H1 (cell line): ENCODE measurements at regions not wholly inside any gene's neighbourhood (a gene's known extent, or its start where the extent isn't known, plus 50 kb on each side); places are given as distances from the start of the nearest gene placed in this dataset.

Experiments used
- CTCF ChIA-PET: fragments of 300-600 bp; sonication (Branson Sonifier 250); formaldehyde crosslinking; loops from one replicate; lab custom pipeline; 2021; ENCODE audit not compliant: partially characterized antibody; lab: Charles Lee
- POLR2A ChIA-PET: fragments of 300-600 bp; sonication (Branson Sonifier 250); formaldehyde crosslinking; loops from one replicate; lab custom pipeline; 2021; ENCODE audit warnings: inconsistent platforms; ENCODE audit not compliant: partially characterized antibody; lab: Charles Lee
- DNase-seq, 2 experiments: peaks; one replicate each; pipeline versions ENCODE4 v3.0.0 to v3.0.0-alpha.2; 2010 to 2022; ENCODE audit warnings: low spot score in 2 of 2, low read depth in 1 of 2, mixed read lengths in 1 of 2
- FAIRE-seq: peaks from 2 replicates; lab custom pipeline; 2011; peaks lifted over from hg19 to GRCh38; lab: Jason Lieb, UNC
- H2AFZ ChIP-seq: 2 replicates; pipeline ENCODE4 v1.8.1; 2012; ENCODE audit warnings: low read length, inconsistent platforms
- H2AK5ac ChIP-seq: 2 replicates; pipeline ENCODE4 v1.6.1; 2013; ENCODE audit warnings: low read depth, low read length
- H2BK120ac ChIP-seq: replicated peaks from 2 replicates; pipeline ENCODE3; 2013; ENCODE audit warnings: low read depth, low read length, inconsistent platforms
- H2BK12ac ChIP-seq: 2 replicates; pipeline ENCODE4 v1.6.1; 2013; ENCODE audit warnings: low read depth, low read length
- H2BK15ac ChIP-seq: 2 replicates; pipeline ENCODE4 v1.6.1; 2013; ENCODE audit warnings: low read length
- H2BK20ac ChIP-seq: 2 replicates; pipeline ENCODE4 v1.6.1; 2013; ENCODE audit warnings: low read length
- H2BK5ac ChIP-seq: 2 replicates; pipeline ENCODE4 v1.6.1; 2013; ENCODE audit warnings: low read depth, low read length
- H3K14ac ChIP-seq: 2 replicates; pipeline ENCODE4 v1.6.1; 2013; ENCODE audit warnings: inconsistent platforms; ENCODE audit not compliant: insufficient read length
- H3K18ac ChIP-seq: 2 replicates; pipeline ENCODE4 v1.6.1; 2013; ENCODE audit warnings: low read length; ENCODE audit errors: extremely low read depth
- H3K23ac ChIP-seq: 2 replicates; pipeline ENCODE4 v1.6.1; 2013; ENCODE audit warnings: inconsistent platforms; ENCODE audit not compliant: insufficient read length
- H3K23me2 ChIP-seq: 2 replicates; pipeline ENCODE4 v1.6.1; 2013; ENCODE audit warnings: low read depth, low read length
- H3K27ac ChIP-seq: 2 replicates; pipeline ENCODE4 v1.6.1; 2011; ENCODE audit warnings: low read depth, low read length, inconsistent platforms
- H3K27me3 ChIP-seq, 4 experiments: replicated peaks in 1 of 4; 1 replicate in 1 of 4; 2 replicates in 3 of 4; pipeline versions ENCODE4 v1.6.1 to v1.8.1; 2011 to 2013; ENCODE audit warnings: low read length in 3 of 4, mild to moderate bottlenecking in 3 of 4, inconsistent platforms in 2 of 4, mixed read lengths in 2 of 4, moderate library complexity in 1 of 4; ENCODE audit not compliant: control insufficient read depth in 3 of 4, insufficient read depth in 3 of 4; ENCODE audit errors: extremely low read depth in 1 of 4
- H3K36me3 ChIP-seq, 4 experiments: 2 replicates each; pipeline versions ENCODE4 v1.6.1 to v1.8.1; 2011 to 2013; ENCODE audit warnings: mild to moderate bottlenecking in 4 of 4, low read length in 3 of 4, moderate library complexity in 2 of 4, control low read depth in 1 of 4, inconsistent platforms in 1 of 4; ENCODE audit not compliant: insufficient read depth in 4 of 4, control insufficient read depth in 2 of 4
- H3K4ac ChIP-seq: replicated peaks from 2 replicates; pipeline ENCODE3; 2013; ENCODE audit warnings: low read length, low read depth, mixed read lengths, inconsistent platforms; ENCODE audit not compliant: insufficient read length
- H3K4me1 ChIP-seq, 4 experiments: replicated peaks in 1 of 4; 1 replicate in 1 of 4; 2 replicates in 3 of 4; pipeline versions ENCODE4 v1.6.1 to v1.8.1; 2011 to 2013; ENCODE audit warnings: low read length in 3 of 4, inconsistent platforms in 2 of 4, mixed read lengths in 1 of 4; ENCODE audit not compliant: insufficient read depth in 4 of 4, control insufficient read depth in 3 of 4
- H3K4me2 ChIP-seq, 2 experiments: 2 replicates each; pipeline versions ENCODE4 v1.6.1 to v1.8.1; 2011 to 2013; ENCODE audit warnings: low read depth in 2 of 2, low read length in 2 of 2, control low read depth in 1 of 2, inconsistent platforms in 1 of 2, mild to moderate bottlenecking in 1 of 2; ENCODE audit not compliant: insufficient read depth in 1 of 2
- H3K4me3 ChIP-seq, 4 experiments: fragments of 200-600, 300-600 bp in 1 of 4; sonication (generic), shearing (Covaris generic), sonication (Bioruptor Twin) in 1 of 4; 2 replicates each; pipeline versions ENCODE4 v1.5.1 to v1.8.1; 2011 to 2016; ENCODE audit warnings: low read length in 4 of 4, low read depth in 3 of 4, control low read depth in 2 of 4, inconsistent platforms in 2 of 4, mild to moderate bottlenecking in 2 of 4, mixed read lengths in 1 of 4, moderate library complexity in 1 of 4; ENCODE audit not compliant: insufficient read depth in 2 of 4; ENCODE audit errors: extremely low read depth in 1 of 4
- H3K56ac ChIP-seq: replicated peaks from 2 replicates; pipeline ENCODE3; 2013; ENCODE audit warnings: low read depth, mild to moderate bottlenecking, mixed read lengths, low read length, inconsistent platforms; ENCODE audit not compliant: insufficient read length
- H3K79me1 ChIP-seq: 2 replicates; pipeline ENCODE4 v1.6.1; 2013; ENCODE audit warnings: low read depth, low read length, control low read depth
- H3K79me2 ChIP-seq, 2 experiments: 2 replicates each; pipeline versions ENCODE4 v1.6.1 to v1.8.1; 2012 to 2013; ENCODE audit warnings: low read length in 2 of 2, mild to moderate bottlenecking in 2 of 2, inconsistent platforms in 1 of 2; ENCODE audit not compliant: insufficient read depth in 2 of 2, control insufficient read depth in 1 of 2
- H3K9ac ChIP-seq, 4 experiments: replicated peaks in 1 of 4; 1 replicate in 1 of 4; 2 replicates in 3 of 4; pipeline versions ENCODE4 v1.6.1 to v1.8.1; 2011 to 2013; ENCODE audit warnings: low read depth in 3 of 4, low read length in 3 of 4, control low read depth in 2 of 4, mild to moderate bottlenecking in 2 of 4, moderate library complexity in 2 of 4, inconsistent platforms in 1 of 4; ENCODE audit errors: extremely low read depth in 1 of 4
- H3K9me3 ChIP-seq, 2 experiments: 2 replicates each; pipeline versions ENCODE4 v1.6.1 to v1.8.1; 2012 to 2013; ENCODE audit warnings: mild to moderate bottlenecking in 2 of 2, moderate library complexity in 2 of 2, control low read depth in 1 of 2, inconsistent platforms in 1 of 2, low read depth in 1 of 2, low read length in 1 of 2, mixed read lengths in 1 of 2; ENCODE audit not compliant: insufficient read depth in 2 of 2
- H4K20me1 ChIP-seq, 2 experiments: replicated peaks in 1 of 2; 2 replicates each; pipeline versions ENCODE3 to v1.8.1; 2011 to 2013; ENCODE audit warnings: inconsistent platforms in 2 of 2, low read length in 2 of 2, mild to moderate bottlenecking in 1 of 2; ENCODE audit not compliant: insufficient read depth in 2 of 2, control insufficient read depth in 1 of 2
- H4K5ac ChIP-seq: 2 replicates; pipeline ENCODE4 v1.6.1; 2013; ENCODE audit warnings: low read length, low read depth, mixed read lengths, inconsistent platforms; ENCODE audit not compliant: insufficient read length
- H4K8ac ChIP-seq: 2 replicates; pipeline ENCODE4 v1.8.0; 2013; ENCODE audit warnings: mild to moderate bottlenecking, moderate library complexity, low read length, inconsistent platforms; ENCODE audit not compliant: insufficient read depth; ENCODE audit errors: extremely low read depth
- H4K91ac ChIP-seq: replicated peaks from 2 replicates; pipeline ENCODE3; 2013; ENCODE audit warnings: low read length, mixed read lengths, inconsistent platforms; ENCODE audit not compliant: insufficient read length
- BCL11A ChIP-seq, 2 experiments: IDR thresholded peaks; one replicate each; pipeline ENCODE4 v1.6.1; 2011; ENCODE audit warnings: low read depth in 2 of 2, low read length in 2 of 2, mild to moderate bottlenecking in 2 of 2
- BRCA1 ChIP-seq: IDR thresholded peaks from 2 replicates; pipeline ENCODE4 v1.6.1; 2012; ENCODE audit warnings: low read depth, low read length, improper control_type of control experiment
- CBX8 ChIP-seq: fragments of 300-800, 300-1000 bp; sonication (generic); IDR thresholded peaks from 2 replicates; pipeline ENCODE4 v1.7.1; 2016; ENCODE audit warnings: low read depth, low read length, borderline replicate concordance
- CEBPB ChIP-seq: IDR thresholded peaks from 2 replicates; pipeline ENCODE4 v1.6.1; 2012; ENCODE audit warnings: low read depth, low read length
- GABPA ChIP-seq: IDR thresholded peaks from 2 replicates; pipeline ENCODE4 v1.6.1; 2011; ENCODE audit warnings: mild to moderate bottlenecking, low read length, moderate library complexity, borderline replicate concordance; ENCODE audit not compliant: insufficient read depth
- HDAC6 ChIP-seq: IDR thresholded peaks from one replicate; pipeline ENCODE4 v1.7.1; 2012; ENCODE audit warnings: low read depth, mild to moderate bottlenecking, inconsistent platforms, low read length, moderate library complexity
- SIX5 ChIP-seq: IDR thresholded peaks from 2 replicates; pipeline ENCODE4 v1.6.1; 2011; ENCODE audit warnings: mild to moderate bottlenecking, low read depth, low read length
- SRF ChIP-seq: IDR thresholded peaks from 2 replicates; pipeline ENCODE4 v1.6.1; 2011; ENCODE audit warnings: mild to moderate bottlenecking, low read depth, low read length, moderate library complexity
- TEAD4 ChIP-seq: IDR thresholded peaks from 2 replicates; pipeline ENCODE4 v1.6.1; 2012; ENCODE audit warnings: low read depth, low read length, inconsistent platforms, mixed read lengths
- WGBS, 2 experiments: shearing (Covaris generic) in 1 of 2; methylation state at CpG; one replicate each; pipeline versions ENCODE4 v1.1.6 to v1.1.7; 2013 to 2015; ENCODE audit warnings: low lambda C conversion rate in 2 of 2, mixed read lengths in 2 of 2, inconsistent platforms in 1 of 2, low coverage in 1 of 2, missing lambda C conversion rate in 1 of 2; ENCODE audit not compliant: insufficient replicate concordance in 2 of 2, insufficient coverage in 1 of 2, insufficient read length in 1 of 2; ENCODE audit errors: extremely low coverage in 1 of 2, missing lambda C conversion rate in 1 of 2; 5-methylcytosine and 5-hydroxymethylcytosine counted together

GRCh38 chr2:107700073-107700472, 126.6 kb upstream of the RGPD4 start:
- no peak overlapping the region for H4K8ac ChIP-seq
- 85% methylated on average over 1 of the region's 1 CpG; no CpG with 5 or more reads in 1 of the 2 experiments for WGBS, 2 experiments
- no peaks in the 10 kb centered on the region for H3K27me3 ChIP-seq
- FAIRE-seq = no peak
- no peaks in the 10 kb centered on the region for H3K9me3 ChIP-seq
- H3K4me3 ChIP-seq = no peak overlapping the region
- H3K23ac ChIP-seq = no peak overlapping the region
- CTCF ChIA-PET = interaction anchor here (0.7 to 1.1 kb wide), 2 partner anchors 10 to 35 kb away, joined by 3 read pairs; no protein-coding TSS in a partner anchor
- no peak overlapping the region for H2BK12ac ChIP-seq
- H4K20me1 ChIP-seq = no peaks in the 10 kb centered on the region
- H2BK20ac ChIP-seq = no peak overlapping the region
- no peak overlapping the region for H3K56ac ChIP-seq
- no peak overlapping the region for H3K9ac ChIP-seq
- TF ChIP-seq SIX5 (no peak), BCL11A (IDR thresholded peaks at IDR 0.05; ENCODE audit: low read depth in 2 of 2, low read length in 2 of 2) (no peak), GABPA (no peak), HDAC6 (no peak), BRCA1 (no peak), SRF (no peak), CEBPB (no peak), CBX8 (no peak), TEAD4 (no peak)
- TF ChIP-seq, all 59 proteins: peak for 0
- Histone ChIP-seq H3K18ac (no peak overlapping the region), H3K4me2 (no peak overlapping the region), H3K4me1 (no peaks in the 10 kb centered on the region), H3K14ac (no peak overlapping the region), H2BK120ac (no peak overlapping the region), H4K91ac (no peak overlapping the region), H2AK5ac (no peak overlapping the region), H4K5ac (no peak overlapping the region), H2AFZ (no peak overlapping the region), H3K4ac (no peak overlapping the region), H2BK5ac (no peak overlapping the region), H3K79me1 (no peaks in the 10 kb centered on the region), H3K27ac (no peak overlapping the region), H2BK15ac (no peak overlapping the region), H3K36me3 (no peaks in the 10 kb centered on the region), H3K23me2 (no peaks in the 10 kb centered on the region), H3K79me2 (no peaks in the 10 kb centered on the region)
- no peak for DNase-seq
- POLR2A ChIA-PET = no interaction called here
